ENCODE measurements at regions not wholly inside any gene's neighbourhood (a gene's known extent, or its start where the extent isn't known, plus 50 kb on each side); places are given as distances from the start of the nearest gene placed in this dataset.

DNA sequence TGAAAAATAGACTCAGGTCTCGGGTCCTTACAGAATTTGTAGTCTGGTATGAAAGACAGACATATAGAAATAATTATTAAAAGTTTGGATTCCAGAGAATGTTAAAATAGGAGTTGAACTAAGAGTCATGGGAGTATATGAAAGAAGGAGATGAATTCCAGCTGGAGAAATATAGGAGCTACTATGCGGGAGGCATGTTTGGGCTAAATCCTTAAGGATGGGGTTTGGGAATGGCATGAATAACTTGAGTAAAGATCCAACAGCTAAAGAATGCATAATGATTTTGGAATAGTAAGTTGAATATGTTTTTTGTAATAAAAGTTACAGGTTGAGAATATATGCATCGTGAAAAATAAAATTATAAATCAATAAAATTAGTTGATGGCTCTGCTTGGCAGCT is 129.4 kb upstream of the SLC5A12 start:
- TF ChIP-seq, protein P1, sequence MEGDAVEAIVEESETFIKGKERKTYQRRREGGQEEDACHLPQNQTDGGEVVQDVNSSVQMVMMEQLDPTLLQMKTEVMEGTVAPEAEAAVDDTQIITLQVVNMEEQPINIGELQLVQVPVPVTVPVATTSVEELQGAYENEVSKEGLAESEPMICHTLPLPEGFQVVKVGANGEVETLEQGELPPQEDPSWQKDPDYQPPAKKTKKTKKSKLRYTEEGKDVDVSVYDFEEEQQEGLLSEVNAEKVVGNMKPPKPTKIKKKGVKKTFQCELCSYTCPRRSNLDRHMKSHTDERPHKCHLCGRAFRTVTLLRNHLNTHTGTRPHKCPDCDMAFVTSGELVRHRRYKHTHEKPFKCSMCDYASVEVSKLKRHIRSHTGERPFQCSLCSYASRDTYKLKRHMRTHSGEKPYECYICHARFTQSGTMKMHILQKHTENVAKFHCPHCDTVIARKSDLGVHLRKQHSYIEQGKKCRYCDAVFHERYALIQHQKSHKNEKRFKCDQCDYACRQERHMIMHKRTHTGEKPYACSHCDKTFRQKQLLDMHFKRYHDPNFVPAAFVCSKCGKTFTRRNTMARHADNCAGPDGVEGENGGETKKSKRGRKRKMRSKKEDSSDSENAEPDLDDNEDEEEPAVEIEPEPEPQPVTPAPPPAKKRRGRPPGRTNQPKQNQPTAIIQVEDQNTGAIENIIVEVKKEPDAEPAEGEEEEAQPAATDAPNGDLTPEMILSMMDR (IDR thresholded peaks at IDR 0.05), result no peak
- TF ChIP-seq POLR2A (IDR thresholded peaks at IDR 0.05), result no peak

Measured in body of pancreas (tissue), 4 donors.